ENCODE measurements at regions not wholly inside any gene's neighbourhood (a gene's known extent, or its start where the extent isn't known, plus 50 kb on each side); places are given as distances from the start of the nearest gene placed in this dataset.

DNA sequence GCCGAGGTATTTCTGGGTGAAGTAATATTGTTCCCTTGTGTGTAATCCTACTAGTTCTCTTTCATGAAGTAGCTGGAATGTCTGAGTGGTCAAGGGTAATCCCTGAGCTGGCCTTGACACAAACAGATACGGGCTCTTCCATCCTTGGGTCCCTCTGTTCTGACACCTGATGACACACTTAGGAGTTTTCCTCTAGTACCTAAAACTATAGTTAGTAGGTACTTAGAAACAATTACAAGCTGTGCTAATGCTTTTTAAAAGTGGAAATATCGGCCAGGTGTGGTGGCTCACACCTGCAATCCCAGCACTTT, 59.2 kb upstream of the IL1R1 start (continued):
- TF ChIP-seq, protein P1, sequence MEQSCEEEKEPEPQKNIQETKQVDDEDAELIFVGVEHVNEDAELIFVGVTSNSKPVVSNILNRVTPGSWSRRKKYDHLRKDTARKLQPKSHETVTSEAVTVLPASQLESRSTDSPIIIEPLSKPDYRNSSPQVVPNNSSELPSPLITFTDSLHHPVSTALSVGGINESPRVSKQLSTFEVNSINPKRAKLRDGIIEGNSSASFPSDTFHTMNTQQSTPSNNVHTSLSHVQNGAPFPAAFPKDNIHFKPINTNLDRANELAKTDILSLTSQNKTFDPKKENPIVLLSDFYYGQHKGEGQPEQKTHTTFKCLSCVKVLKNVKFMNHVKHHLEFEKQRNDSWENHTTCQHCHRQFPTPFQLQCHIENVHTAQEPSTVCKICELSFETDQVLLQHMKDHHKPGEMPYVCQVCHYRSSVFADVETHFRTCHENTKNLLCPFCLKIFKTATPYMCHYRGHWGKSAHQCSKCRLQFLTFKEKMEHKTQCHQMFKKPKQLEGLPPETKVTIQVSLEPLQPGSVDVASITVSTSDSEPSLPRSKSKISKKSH (CRISPR knock-in tag; IDR thresholded peaks at IDR 0.05; ENCODE audit: borderline replicate concordance): no peak
- no peak for TF ChIP-seq THYN1 (CRISPR knock-in tag; IDR thresholded peaks at IDR 0.05; ENCODE audit: borderline replicate concordance, low read depth)
- TF ChIP-seq, protein P2, sequence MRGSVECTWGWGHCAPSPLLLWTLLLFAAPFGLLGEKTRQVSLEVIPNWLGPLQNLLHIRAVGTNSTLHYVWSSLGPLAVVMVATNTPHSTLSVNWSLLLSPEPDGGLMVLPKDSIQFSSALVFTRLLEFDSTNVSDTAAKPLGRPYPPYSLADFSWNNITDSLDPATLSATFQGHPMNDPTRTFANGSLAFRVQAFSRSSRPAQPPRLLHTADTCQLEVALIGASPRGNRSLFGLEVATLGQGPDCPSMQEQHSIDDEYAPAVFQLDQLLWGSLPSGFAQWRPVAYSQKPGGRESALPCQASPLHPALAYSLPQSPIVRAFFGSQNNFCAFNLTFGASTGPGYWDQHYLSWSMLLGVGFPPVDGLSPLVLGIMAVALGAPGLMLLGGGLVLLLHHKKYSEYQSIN (CRISPR knock-in tag; IDR thresholded peaks at IDR 0.05; ENCODE audit: borderline replicate concordance): no peak
- TF ChIP-seq, protein P3, sequence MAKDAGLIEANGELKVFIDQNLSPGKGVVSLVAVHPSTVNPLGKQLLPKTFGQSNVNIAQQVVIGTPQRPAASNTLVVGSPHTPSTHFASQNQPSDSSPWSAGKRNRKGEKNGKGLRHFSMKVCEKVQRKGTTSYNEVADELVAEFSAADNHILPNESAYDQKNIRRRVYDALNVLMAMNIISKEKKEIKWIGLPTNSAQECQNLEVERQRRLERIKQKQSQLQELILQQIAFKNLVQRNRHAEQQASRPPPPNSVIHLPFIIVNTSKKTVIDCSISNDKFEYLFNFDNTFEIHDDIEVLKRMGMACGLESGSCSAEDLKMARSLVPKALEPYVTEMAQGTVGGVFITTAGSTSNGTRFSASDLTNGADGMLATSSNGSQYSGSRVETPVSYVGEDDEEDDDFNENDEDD (CRISPR knock-in tag; IDR thresholded peaks at IDR 0.05; ENCODE audit: borderline replicate concordance): no peak

DNA sequence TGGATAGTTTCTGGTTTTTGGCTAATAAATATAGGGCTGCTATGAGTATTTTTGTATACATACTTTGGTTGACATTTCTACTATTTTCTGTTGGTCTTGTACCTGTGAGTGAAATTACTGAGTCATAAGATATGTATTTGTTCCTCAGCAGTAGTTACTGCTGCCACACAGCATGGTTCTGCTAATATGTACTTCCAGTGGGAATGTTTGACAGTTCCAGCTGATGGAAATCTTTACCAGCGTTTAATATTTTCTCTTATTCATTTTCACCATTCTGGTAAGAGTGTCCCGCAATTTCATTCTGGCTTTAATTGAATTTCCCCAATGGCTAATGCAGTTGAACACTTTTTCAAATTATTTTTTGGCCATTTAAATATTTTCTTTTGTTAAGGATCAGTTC, 57.9 kb upstream of the IL1R1 start:
- no peak for FAIRE-seq
- Histone ChIP-seq H3K4me3 (replicated peaks in 1 of 3; ENCODE audit: insufficient read depth in 1 of 3, low read depth in 2 of 3, low read length in 3 of 3) (no peak overlapping the region), H3K9ac (ENCODE audit: insufficient read depth, low read depth, low read length) (no peak overlapping the region), H3K4me2 (ENCODE audit: low read depth, low read length) (no peak overlapping the region), H3K79me2 (ENCODE audit: insufficient read depth, low read length) (no peaks in the 10 kb centered on the region), H3K27ac (ENCODE audit: extremely low read length, insufficient read depth, low read length) (no peak overlapping the region), H3K9me3 (ENCODE audit: low read length) (no peaks in the 10 kb centered on the region), H3K36me3 (replicated peaks in 1 of 2; ENCODE audit: control insufficient read depth in 1 of 2, insufficient read depth in 2 of 2, low read length in 2 of 2) (0 out of 5 replicates have a peak, but pooled peaks cover 0 to 2% of the 10 kb centered on the region in 2 experiments), H2AFZ (ENCODE audit: low read length) (no peak overlapping the region), H3K27me3 (ENCODE audit: control insufficient read depth in 1 of 2, insufficient read depth in 2 of 2, low read length in 2 of 2) (no peaks in the 10 kb centered on the region), H4K20me1 (ENCODE audit: insufficient read depth, low read length) (no peaks in the 10 kb centered on the region), H3K4me1 (ENCODE audit: insufficient read depth, low read length) (peaks cover 34% of the 10 kb centered on the region)
- ATAC-seq: no peak
- POLR2A ChIA-PET: no interaction called here
- CTCF ChIA-PET (ENCODE audit: low intra/inter-chr PET ratio, low total read pairs): no interaction called here
- in situ Hi-C loops (cut with HindIII; ENCODE audit: extremely low pct_ligation_motif_present, low pct_unique_long_range_greater_than_20kb) (no loop called here), intact Hi-C loops (cut with micrococcal nuclease; ENCODE audit: unreplicated experiment) (no loop called here)
- no TSS peak for BruUV-seq (replicated peaks)
- WGBS (ENCODE audit: low lambda C conversion rate): 81% methylated on average over 2 of the region's 2 CpGs
- no peak for DNase-seq (ENCODE audit: low spot score)
- TF ChIP-seq EED (CRISPR knock-in tag; IDR thresholded peaks at IDR 0.05) (no peak), SAP130 (CRISPR knock-in tag; IDR thresholded peaks at IDR 0.05; ENCODE audit: low read depth) (peak; percentile 25; the same call in 1 of the 2 replicates), ZBTB8A (CRISPR knock-in tag; IDR thresholded peaks at IDR 0.05; ENCODE audit: borderline replicate concordance, low read depth) (no peak)
- TF ChIP-seq, protein P4, sequence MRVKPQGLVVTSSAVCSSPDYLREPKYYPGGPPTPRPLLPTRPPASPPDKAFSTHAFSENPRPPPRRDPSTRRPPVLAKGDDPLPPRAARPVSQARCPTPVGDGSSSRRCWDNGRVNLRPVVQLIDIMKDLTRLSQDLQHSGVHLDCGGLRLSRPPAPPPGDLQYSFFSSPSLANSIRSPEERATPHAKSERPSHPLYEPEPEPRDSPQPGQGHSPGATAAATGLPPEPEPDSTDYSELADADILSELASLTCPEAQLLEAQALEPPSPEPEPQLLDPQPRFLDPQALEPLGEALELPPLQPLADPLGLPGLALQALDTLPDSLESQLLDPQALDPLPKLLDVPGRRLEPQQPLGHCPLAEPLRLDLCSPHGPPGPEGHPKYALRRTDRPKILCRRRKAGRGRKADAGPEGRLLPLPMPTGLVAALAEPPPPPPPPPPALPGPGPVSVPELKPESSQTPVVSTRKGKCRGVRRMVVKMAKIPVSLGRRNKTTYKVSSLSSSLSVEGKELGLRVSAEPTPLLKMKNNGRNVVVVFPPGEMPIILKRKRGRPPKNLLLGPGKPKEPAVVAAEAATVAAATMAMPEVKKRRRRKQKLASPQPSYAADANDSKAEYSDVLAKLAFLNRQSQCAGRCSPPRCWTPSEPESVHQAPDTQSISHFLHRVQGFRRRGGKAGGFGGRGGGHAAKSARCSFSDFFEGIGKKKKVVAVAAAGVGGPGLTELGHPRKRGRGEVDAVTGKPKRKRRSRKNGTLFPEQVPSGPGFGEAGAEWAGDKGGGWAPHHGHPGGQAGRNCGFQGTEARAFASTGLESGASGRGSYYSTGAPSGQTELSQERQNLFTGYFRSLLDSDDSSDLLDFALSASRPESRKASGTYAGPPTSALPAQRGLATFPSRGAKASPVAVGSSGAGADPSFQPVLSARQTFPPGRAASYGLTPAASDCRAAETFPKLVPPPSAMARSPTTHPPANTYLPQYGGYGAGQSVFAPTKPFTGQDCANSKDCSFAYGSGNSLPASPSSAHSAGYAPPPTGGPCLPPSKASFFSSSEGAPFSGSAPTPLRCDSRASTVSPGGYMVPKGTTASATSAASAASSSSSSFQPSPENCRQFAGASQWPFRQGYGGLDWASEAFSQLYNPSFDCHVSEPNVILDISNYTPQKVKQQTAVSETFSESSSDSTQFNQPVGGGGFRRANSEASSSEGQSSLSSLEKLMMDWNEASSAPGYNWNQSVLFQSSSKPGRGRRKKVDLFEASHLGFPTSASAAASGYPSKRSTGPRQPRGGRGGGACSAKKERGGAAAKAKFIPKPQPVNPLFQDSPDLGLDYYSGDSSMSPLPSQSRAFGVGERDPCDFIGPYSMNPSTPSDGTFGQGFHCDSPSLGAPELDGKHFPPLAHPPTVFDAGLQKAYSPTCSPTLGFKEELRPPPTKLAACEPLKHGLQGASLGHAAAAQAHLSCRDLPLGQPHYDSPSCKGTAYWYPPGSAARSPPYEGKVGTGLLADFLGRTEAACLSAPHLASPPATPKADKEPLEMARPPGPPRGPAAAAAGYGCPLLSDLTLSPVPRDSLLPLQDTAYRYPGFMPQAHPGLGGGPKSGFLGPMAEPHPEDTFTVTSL (CRISPR knock-in tag; IDR thresholded peaks at IDR 0.05; ENCODE audit: borderline replicate concordance): no peak

Measured in HepG2 (cell line).